SJCRH30 (cell line): ENCODE measurements at regions not wholly inside any gene's neighbourhood (a gene's known extent, or its start where the extent isn't known, plus 50 kb on each side); places are given as distances from the start of the nearest gene placed in this dataset.

Experiments
- DNase-seq, 2 experiments: peaks; one replicate each; pipeline ENCODE4 v3.0.0-alpha.2; 2015 to 2020
- H3K27ac ChIP-seq: fragments of 250-450 bp; sonication (Bioruptor Pico); 2 replicates; pipeline ENCODE4 v1.5.1; 2020; ENCODE audit warnings: mild to moderate bottlenecking, moderate library complexity
- H3K27me3 ChIP-seq: fragments of 250-450 bp; sonication (Bioruptor Pico); 2 replicates; pipeline ENCODE4 v1.5.1; 2020; ENCODE audit warnings: mild to moderate bottlenecking, moderate library complexity
- H3K36me3 ChIP-seq: fragments of 250-450 bp; sonication (Bioruptor Pico); 2 replicates; pipeline ENCODE4 v1.5.1; 2020; ENCODE audit warnings: mild to moderate bottlenecking, moderate library complexity
- H3K4me1 ChIP-seq: fragments of 250-450 bp; sonication (Bioruptor Pico); 2 replicates; pipeline ENCODE4 v1.5.1; 2020; ENCODE audit warnings: mild to moderate bottlenecking, moderate library complexity
- H3K4me3 ChIP-seq: fragments of 250-450 bp; sonication (Bioruptor Pico); 2 replicates; pipeline ENCODE4 v1.5.1; 2020; ENCODE audit warnings: mild to moderate bottlenecking, moderate library complexity
- H3K9me3 ChIP-seq: fragments of 250-450 bp; sonication (Bioruptor Pico); replicated peaks from 2 replicates; pipeline ENCODE4 v1.5.1; 2020; ENCODE audit warnings: mild to moderate bottlenecking, moderate library complexity

DNA sequence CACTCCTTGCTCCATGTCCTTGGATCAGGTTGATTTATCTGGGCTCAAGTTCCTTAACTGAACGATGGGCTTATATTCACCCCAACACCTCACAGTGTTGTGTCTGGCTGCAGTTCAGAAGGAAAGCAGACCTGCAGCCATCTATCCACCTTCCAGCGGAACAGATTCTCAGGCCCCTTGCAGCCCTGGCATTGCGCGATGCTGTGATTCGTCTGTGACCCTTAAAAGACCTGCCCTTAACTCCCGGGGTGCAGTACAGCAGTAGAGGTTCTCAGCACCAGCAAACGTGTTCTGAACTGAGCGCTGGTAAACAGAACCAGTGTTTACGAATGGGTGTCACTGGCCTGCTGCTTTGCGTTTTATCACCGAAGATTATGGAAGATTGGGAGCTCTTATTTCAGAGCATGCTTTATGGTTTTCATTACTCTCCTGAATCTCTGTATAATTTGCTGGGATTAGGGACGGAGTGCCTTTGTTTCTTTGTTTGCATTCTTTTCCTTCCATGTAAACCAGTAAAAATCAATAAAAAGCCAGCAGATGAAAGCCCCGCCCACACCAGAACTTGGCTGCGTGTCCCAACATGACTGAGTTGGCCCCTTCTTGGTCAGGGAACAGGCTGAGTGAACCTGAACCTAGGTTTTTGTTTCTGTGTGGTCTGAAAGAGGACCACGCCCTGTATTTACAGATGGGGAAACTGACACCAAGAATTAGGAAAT lies 286.7 kb upstream of the CRY1 start:
- DNase-seq = peak; percentile 48 to 56

DNA sequence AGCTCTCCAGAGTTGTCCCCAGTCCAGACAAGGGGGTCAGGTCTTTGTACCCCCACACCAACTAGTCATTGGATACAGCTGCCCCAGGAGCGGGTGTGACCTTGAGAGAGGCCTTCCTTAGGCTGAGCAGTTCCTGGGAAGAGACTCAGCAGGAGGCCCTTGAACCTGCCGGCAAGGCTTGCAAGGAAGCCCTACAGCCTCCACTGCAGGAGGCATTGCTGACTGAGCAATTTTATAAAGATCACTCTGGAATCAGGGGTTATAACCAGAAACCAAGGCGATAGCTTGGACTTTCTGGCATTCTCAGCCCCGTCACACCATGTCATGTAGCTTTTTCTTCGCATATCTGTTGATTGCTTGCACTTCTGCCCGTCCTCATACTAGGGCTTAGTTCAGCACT lies 291.3 kb upstream of the CRY1 start:
- Histone ChIP-seq H3K27me3 (no peaks in the 10 kb centered on the region), H3K27ac (no peak overlapping the region), H3K36me3 (no peaks in the 10 kb centered on the region), H3K9me3 (no peaks in the 10 kb centered on the region), H3K4me1 (peaks cover 6% of the 10 kb centered on the region; the same call in 1 of the 2 replicates), H3K4me3 (no peak overlapping the region)
- no peak for DNase-seq

More for the DNA sequence above, 286.7 kb upstream of the CRY1 start:
- Histone ChIP-seq H3K36me3 (no peaks in the 10 kb centered on the region), H3K27me3 (no peaks in the 10 kb centered on the region), H3K4me1 (peaks cover 7% of the 10 kb centered on the region; the same call in 1 of the 2 replicates), H3K9me3 (no peaks in the 10 kb centered on the region), H3K27ac (peak overlapping the region; percentile 45; the same call in 1 of the 2 replicates), H3K4me3 (peak overlapping the region; percentile 20)

DNA sequence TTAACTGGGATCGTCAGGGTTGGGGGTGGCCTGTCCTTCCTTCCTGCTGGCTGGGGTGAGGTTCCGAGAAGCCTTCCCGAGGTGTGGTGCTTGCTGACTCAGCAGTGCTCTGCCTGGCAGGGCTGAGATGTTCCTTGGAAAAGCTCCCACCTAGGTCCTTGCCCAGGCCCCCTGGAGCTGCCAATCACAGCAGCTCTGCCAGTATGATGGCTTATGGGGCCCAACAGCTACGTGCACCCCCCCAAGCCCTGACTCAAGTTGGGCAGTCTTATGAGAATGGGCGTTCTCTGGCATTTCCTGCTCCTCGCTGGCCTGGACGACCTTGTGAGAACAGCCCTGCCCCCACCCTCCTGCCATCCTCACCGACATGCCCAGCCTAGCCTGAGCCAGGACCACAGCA lies 292.2 kb upstream of the CRY1 start:
- no peak overlapping the region for H3K27ac ChIP-seq
- no peaks in the 10 kb centered on the region for H3K27me3 ChIP-seq
- DNase-seq = no peak
- no peak overlapping the region for H3K4me3 ChIP-seq
- no peaks in the 10 kb centered on the region; the same call in 1 of the 2 replicates for H3K4me1 ChIP-seq
- no peaks in the 10 kb centered on the region for H3K36me3 ChIP-seq
- no peaks in the 10 kb centered on the region for H3K9me3 ChIP-seq

DNA sequence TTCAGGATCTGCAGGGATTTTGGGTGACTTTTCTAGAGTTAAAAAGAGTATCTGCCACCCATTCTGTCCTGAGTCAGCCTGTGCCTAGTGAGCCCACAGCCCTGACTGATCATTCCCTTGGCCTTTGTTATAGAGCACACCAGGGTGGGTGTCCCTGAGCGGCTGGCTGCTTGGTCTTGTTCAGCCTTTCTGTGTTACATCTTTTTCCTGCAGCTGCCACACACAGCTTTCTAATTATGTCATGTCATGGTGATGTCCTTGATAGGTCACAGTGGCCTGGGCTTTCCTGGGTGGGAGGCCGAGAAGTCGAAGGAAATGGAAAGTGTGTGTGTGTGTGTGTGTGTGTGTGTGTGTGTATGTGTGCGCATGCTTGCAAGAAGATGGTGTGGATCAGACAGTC lies 293.2 kb upstream of the CRY1 start:
- Histone ChIP-seq H3K9me3 (no peaks in the 10 kb centered on the region), H3K36me3 (no peaks in the 10 kb centered on the region), H3K4me3 (no peak overlapping the region), H3K27me3 (no peaks in the 10 kb centered on the region), H3K4me1 (no peaks in the 10 kb centered on the region), H3K27ac (no peak overlapping the region)
- peak; percentile 8 to 17 for DNase-seq

DNA sequence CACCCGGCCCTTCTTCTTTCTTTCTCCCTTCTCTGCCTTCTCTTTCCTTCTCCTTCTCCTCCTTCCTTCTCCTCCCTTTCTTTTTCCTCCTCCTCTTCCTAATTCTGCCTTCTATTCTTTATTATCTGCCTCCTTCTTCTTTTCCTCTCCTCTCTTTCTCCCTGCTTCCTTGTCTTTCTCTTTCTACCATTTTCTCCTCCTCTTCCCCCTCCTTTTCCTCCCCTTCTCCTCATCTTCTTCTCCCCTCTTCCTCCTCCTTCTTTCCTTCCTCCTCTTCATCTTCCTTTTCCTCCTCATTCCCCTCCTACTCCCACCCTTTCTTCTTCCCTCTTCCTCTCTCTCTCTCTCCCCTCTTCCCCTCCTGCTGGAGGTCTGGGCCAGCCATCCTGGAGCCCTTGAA lies 294.9 kb upstream of the CRY1 start:
- DNase-seq = no peak
- Histone ChIP-seq H3K27ac (no peak overlapping the region), H3K27me3 (no peaks in the 10 kb centered on the region), H3K4me1 (no peaks in the 10 kb centered on the region), H3K36me3 (no peaks in the 10 kb centered on the region), H3K9me3 (no peaks in the 10 kb centered on the region), H3K4me3 (no peak overlapping the region)

DNA sequence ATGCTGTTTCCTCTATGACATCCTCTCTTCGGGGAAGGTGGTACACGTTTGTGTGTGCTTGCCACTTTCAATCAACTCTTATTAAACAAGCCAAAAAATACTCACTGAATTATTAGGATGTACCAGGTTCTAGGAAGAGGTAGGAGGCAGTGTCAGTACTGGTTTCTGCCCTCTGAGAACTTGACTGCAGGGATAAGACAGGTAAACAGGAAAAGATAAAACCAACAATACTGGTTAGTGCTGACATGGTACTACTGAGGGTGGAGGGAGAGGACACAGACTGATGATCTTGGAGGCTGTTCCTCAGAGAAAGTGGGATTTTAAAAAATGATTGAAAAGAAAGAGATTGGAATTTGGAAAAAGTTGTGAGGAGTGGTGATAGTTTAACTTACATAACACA lies 295.2 kb upstream of the PWP1 start:
- DNase-seq = no peak
- H3K27me3 ChIP-seq = no peaks in the 10 kb centered on the region
- H3K9me3 ChIP-seq = no peaks in the 10 kb centered on the region
- H3K27ac ChIP-seq = no peak overlapping the region
- H3K4me3 ChIP-seq = no peak overlapping the region
- H3K4me1 ChIP-seq = no peaks in the 10 kb centered on the region
- H3K36me3 ChIP-seq = no peaks in the 10 kb centered on the region

DNA sequence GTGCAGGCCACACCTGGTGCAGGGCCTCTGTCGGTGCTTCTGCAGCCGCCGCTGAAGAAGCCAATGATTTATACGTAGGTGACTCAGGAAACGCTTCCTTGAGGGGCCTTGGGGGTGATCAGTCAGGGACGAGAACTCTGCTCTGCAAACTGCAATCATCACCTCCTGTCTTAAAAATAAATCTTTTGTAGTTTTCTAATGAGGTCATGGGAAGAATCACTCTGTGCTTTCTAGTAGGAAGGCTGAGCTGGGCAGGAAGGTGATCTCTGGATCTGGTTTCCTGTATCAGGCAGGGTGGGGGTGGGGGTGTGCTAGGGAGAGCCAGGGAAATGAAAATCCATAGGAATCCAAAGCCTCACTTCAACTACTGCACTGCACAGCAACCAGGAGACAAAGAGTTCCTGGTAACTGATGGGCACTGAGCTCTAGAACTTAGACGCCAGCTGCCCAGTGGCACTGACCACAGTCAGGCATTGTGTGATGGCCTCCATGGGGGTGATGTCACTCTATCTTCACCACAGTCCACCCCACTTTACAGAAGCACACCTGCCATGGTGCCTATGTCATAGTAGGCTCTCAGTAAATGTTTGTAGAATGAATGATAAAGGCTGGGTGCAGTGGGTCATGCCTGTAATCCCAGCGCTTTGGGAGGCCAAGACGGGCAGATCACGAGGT lies 292.4 kb upstream of the PWP1 start:
- Histone ChIP-seq H3K36me3 (no peaks in the 10 kb centered on the region), H3K4me3 (no peak overlapping the region), H3K27ac (no peak overlapping the region), H3K9me3 (no peaks in the 10 kb centered on the region), H3K27me3 (no peaks in the 10 kb centered on the region), H3K4me1 (no peaks in the 10 kb centered on the region)
- DNase-seq = peak; percentile 38 to 50

DNA sequence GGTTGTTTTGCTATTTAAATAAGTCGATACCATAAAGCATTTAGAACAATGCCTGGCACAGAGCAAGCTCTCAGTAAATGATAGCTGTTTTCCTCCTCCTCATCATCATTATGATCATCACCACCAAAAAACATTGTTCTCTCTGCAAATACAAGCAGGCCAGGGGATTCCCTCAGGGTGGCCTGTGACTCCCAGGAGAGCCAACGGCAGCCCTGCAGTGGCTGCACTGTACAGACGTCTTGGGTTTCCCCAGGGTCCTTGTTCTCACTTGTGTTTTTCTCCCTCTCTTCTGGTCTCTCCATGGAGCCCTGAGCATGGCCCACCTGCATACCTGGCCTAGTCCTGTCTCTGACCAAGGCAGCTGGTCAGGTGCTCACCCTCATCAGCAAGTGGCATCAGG lies 290.9 kb upstream of the PWP1 start:
- no peaks in the 10 kb centered on the region for H3K36me3 ChIP-seq
- H3K9me3 ChIP-seq = no peaks in the 10 kb centered on the region
- no peak overlapping the region for H3K27ac ChIP-seq
- DNase-seq = no peak
- no peak overlapping the region for H3K4me3 ChIP-seq
- H3K27me3 ChIP-seq = no peaks in the 10 kb centered on the region
- H3K4me1 ChIP-seq = no peaks in the 10 kb centered on the region

DNA sequence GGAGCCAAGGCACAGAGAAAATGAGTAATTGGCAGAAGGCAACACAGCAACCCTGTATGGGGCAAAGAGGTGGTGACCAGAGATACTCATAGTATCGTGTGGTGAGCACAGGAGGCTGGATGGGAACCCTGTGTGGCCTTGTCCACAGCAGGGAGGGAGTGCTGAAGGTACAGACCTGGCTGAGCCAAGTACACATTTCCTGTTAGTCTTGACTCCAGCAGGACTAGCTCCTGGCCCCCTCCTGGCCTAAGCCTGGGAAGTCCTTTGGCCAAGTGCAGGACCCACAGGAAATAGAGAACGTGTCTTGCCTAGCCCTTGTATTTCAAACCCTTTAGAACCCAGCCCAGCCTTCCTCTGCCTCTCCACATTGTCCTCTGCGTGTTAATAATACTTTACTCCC lies 289.8 kb upstream of the PWP1 start:
- no peak for DNase-seq
- no peak overlapping the region for H3K4me3 ChIP-seq
- no peaks in the 10 kb centered on the region for H3K9me3 ChIP-seq
- no peaks in the 10 kb centered on the region for H3K27me3 ChIP-seq
- H3K27ac ChIP-seq = no peak overlapping the region
- no peaks in the 10 kb centered on the region for H3K36me3 ChIP-seq
- H3K4me1 ChIP-seq = peaks cover 2% of the 10 kb centered on the region

DNA sequence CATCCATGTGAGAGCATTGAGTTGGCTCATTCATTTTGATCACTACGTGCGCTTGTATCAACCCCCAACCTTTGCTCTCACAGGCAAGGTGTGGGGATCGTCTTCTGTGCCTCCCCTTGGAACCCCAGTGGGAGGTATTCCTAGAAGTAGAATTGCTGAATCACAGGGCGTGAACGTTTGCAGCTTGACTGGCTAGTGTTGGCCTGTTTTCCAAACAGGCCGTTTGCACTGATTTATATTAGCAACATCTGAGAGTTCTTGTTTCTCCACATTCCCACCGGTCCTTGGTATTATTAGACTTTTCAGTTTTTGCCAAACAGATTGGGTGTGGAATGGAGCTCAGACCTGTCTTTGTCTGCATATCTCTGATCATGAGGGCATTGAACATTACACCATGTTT lies 288.6 kb upstream of the PWP1 start:
- Histone ChIP-seq H3K4me1 (peaks cover 9% of the 10 kb centered on the region), H3K27me3 (no peaks in the 10 kb centered on the region), H3K27ac (no peak overlapping the region), H3K9me3 (no peaks in the 10 kb centered on the region), H3K4me3 (no peak overlapping the region), H3K36me3 (no peaks in the 10 kb centered on the region)
- no peak for DNase-seq

DNA sequence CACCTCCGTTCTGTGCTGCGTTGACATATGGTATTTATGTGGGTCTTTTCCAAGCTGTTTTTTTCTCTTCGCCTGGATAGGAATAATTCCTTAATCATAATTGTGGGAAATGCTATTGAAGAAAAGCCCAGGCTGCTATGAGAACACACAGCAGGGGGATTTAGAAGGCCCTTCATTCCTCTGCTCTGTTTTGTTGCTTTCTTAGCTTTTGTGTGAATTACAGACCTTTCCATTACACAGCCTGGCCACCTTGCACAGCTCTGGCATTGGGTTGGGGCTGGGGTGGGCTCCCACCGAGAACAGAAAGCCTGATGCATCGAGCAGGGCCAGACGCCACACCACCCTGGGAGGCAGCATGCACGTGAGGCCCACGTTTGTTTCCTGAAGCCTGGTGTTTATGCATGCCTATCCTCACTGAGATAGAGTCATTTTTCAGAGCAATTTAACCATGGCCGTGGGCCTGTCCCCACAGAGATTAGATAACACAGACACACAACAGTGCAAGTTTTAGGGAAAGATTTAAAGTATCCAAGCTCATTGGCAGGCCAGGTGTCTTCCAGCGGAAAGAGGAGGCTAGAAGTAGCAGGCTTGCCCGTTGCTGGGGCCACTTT lies 287.6 kb upstream of the PWP1 start:
- no peaks in the 10 kb centered on the region for H3K9me3 ChIP-seq
- no peaks in the 10 kb centered on the region for H3K27me3 ChIP-seq
- H3K4me3 ChIP-seq = no peak overlapping the region
- H3K4me1 ChIP-seq = peaks cover 9% of the 10 kb centered on the region
- H3K27ac ChIP-seq = no peak overlapping the region
- H3K36me3 ChIP-seq = no peaks in the 10 kb centered on the region
- peak in 1 of 2 experiments; percentile 13 for DNase-seq

DNA sequence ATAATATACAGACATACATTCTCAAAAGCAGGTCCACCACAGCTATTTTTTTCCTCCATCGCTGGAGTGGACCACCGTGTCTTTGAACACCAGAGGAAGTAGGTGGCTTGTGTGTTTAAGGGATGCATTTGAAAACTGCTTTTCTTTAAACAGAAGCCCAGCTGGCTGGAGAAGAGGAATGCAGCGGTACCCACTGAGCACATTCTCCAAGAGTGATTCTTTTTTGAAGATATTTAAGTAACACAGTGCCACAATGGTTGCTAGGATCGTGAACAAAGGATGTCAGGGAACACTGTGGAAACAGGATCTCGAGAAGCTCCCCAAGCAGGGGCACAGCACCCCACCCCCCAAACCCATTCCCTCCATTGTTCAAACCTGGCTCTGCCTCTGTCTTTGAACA lies 286.6 kb upstream of the PWP1 start:
- Histone ChIP-seq H3K27me3 (no peaks in the 10 kb centered on the region), H3K9me3 (no peaks in the 10 kb centered on the region), H3K4me1 (peaks cover 9% of the 10 kb centered on the region), H3K36me3 (no peaks in the 10 kb centered on the region), H3K27ac (no peak overlapping the region), H3K4me3 (no peak overlapping the region)
- no peak for DNase-seq

DNA sequence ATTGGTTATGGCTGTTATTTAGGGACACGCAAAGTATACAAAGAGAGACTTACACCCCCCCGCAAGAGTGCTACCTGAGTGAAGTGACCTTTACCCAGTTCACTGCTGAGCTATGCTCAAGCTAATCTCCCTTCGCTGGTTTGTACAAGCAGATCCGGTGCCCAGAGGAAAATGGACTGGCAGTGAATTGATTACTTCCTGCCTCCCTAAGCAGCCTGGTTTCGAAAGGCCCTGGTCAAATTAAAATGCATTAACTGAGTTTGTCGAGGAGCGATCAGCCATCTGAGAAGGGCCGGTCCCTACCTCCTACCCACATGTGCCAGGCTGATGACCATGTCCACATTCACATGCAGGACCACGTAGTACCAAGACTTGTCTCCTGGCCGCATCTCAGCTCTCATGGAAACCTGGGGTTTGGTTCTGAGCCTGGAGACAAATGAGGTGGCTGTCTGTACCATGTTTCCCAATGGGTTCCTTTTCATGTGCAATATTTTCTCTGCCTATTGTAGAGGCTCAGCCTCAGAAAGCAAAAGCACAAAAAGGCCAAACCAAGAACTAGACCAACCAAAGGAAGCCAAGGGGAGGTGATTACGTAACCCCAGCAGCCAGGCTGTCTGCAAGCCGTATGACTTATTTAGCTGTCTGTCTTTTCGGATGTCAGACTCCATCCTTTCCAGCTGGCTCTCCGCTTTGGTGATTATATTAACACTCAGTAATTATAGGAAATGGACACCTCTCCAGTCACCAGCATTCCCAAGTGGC lies 284.7 kb upstream of the PWP1 start:
- Histone ChIP-seq H3K4me3 (no peak overlapping the region), H3K4me1 (peaks cover 9% of the 10 kb centered on the region), H3K9me3 (no peaks in the 10 kb centered on the region), H3K27ac (no peak overlapping the region), H3K36me3 (no peaks in the 10 kb centered on the region), H3K27me3 (no peaks in the 10 kb centered on the region)
- peak; percentile 22 to 29 for DNase-seq

DNA sequence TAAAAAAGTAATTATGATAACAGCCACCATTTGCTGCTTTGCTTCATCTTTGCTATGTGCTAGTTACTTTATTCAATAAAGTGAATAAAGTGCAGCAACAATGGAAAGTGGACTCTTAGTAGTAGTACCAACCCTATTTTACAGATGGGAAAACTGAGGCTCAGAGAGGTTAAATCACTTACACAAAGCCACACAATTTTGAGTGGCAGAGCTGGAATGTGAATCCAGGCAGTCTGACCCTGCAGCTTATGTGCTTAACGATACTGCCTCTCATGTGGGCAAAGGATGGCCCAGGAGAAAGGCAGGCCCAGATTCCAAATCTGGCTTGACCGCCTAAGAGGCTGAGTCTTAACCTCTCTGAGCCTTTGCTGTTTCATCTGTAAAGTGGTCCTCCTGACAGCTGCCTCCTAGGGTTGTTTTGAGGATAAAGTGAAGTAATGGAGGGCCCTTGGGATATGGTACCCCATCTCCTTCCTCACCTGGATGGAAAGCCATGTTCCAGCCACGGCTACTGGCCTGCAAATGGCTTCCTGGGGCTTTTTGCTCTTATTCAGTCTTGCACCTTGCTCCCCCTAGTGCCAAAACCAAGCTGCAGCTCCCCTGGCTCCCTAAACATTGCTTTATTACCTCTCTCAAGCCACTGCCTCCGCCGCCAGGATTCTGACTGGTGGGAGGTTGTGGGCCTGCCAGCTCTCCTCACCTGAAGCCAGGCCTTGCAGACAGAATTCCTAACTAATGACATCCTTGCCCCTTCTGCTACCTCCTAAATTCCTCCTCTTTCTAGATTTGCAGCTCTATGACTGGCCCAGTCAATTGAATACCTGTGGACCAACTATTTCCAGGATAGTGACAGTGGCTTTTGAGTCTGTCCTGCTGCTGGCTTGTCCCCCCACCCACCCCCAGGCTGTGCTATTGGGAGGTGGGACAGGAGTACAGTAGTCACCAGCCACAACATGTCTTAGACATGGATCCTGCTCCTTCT lies 283.3 kb upstream of the PWP1 start:
- Histone ChIP-seq H3K4me1 (peaks cover 9% of the 10 kb centered on the region), H3K9me3 (no peaks in the 10 kb centered on the region), H3K27ac (no peak overlapping the region), H3K4me3 (no peak overlapping the region), H3K36me3 (no peaks in the 10 kb centered on the region), H3K27me3 (no peaks in the 10 kb centered on the region)
- DNase-seq = peak; percentile 59 to 75
